Keratinocyte (primary cell): ENCODE measurements at regions not wholly inside any gene's neighbourhood (a gene's known extent, or its start where the extent isn't known, plus 50 kb on each side); places are given as distances from the start of the nearest gene placed in this dataset.

ENCODE experiments used
- CTCF ChIP-seq, 3 experiments: IDR thresholded peaks in 1 of 3; conservative IDR thresholded peaks in 1 of 3; optimal IDR thresholded peaks in 1 of 3; 2 replicates in 2 of 3; 3 replicates in 1 of 3; pipeline versions ENCODE3 to v1.5.1; 2011; ENCODE audit warnings: low read length in 3 of 3, mild to moderate bottlenecking in 3 of 3, moderate library complexity in 2 of 3, control low read depth in 1 of 3, inconsistent platforms in 1 of 3; ENCODE audit not compliant: insufficient read depth in 2 of 3; ENCODE audit errors: extremely low read depth in 1 of 3
- EZH2 ChIP-seq: IDR thresholded peaks from one replicate; pipeline ENCODE4 v1.6.1; 2012; ENCODE audit warnings: inconsistent platforms, mild to moderate bottlenecking, low read length, moderate library complexity

- TF ChIP-seq CTCF (optimal IDR thresholded peaks at IDR 0.05 in 1 of 3, IDR thresholded peaks at IDR 0.05 in 1 of 3, conservative IDR thresholded peaks at IDR 0.05 in 1 of 3; ENCODE audit: extremely low read depth in 1 of 3, insufficient read depth in 2 of 3, low read length in 3 of 3) (no peak), EZH2 (no peak)
Measured at GRCh38 chr13:78323848-78324247, 279.5 kb downstream of the POU4F1 start.
